H1 (cell line): ENCODE measurements at regions not wholly inside any gene's neighbourhood (a gene's known extent, or its start where the extent isn't known, plus 50 kb on each side); places are given as distances from the start of the nearest gene placed in this dataset.

ENCODE experiments used
- CTCF ChIA-PET: fragments of 300-600 bp; sonication (Branson Sonifier 250); formaldehyde crosslinking; loops from one replicate; lab custom pipeline; 2021; ENCODE audit not compliant: partially characterized antibody; lab: Charles Lee
- POLR2A ChIA-PET: fragments of 300-600 bp; sonication (Branson Sonifier 250); formaldehyde crosslinking; loops from one replicate; lab custom pipeline; 2021; ENCODE audit warnings: inconsistent platforms; ENCODE audit not compliant: partially characterized antibody; lab: Charles Lee
- DNase-seq, 2 experiments: peaks; one replicate each; pipeline versions ENCODE4 v3.0.0 to v3.0.0-alpha.2; 2010 to 2022; ENCODE audit warnings: low spot score in 2 of 2, low read depth in 1 of 2, mixed read lengths in 1 of 2
- FAIRE-seq: peaks from 2 replicates; lab custom pipeline; 2011; peaks lifted over from hg19 to GRCh38; lab: Jason Lieb, UNC
- H2AFZ ChIP-seq: 2 replicates; pipeline ENCODE4 v1.8.1; 2012; ENCODE audit warnings: low read length, inconsistent platforms
- H2AK5ac ChIP-seq: 2 replicates; pipeline ENCODE4 v1.6.1; 2013; ENCODE audit warnings: low read depth, low read length
- H2BK120ac ChIP-seq: replicated peaks from 2 replicates; pipeline ENCODE3; 2013; ENCODE audit warnings: low read depth, low read length, inconsistent platforms
- H2BK12ac ChIP-seq: 2 replicates; pipeline ENCODE4 v1.6.1; 2013; ENCODE audit warnings: low read depth, low read length
- H2BK15ac ChIP-seq: 2 replicates; pipeline ENCODE4 v1.6.1; 2013; ENCODE audit warnings: low read length
- H2BK20ac ChIP-seq: 2 replicates; pipeline ENCODE4 v1.6.1; 2013; ENCODE audit warnings: low read length
- H2BK5ac ChIP-seq: 2 replicates; pipeline ENCODE4 v1.6.1; 2013; ENCODE audit warnings: low read depth, low read length
- H3K14ac ChIP-seq: 2 replicates; pipeline ENCODE4 v1.6.1; 2013; ENCODE audit warnings: inconsistent platforms; ENCODE audit not compliant: insufficient read length
- H3K18ac ChIP-seq: 2 replicates; pipeline ENCODE4 v1.6.1; 2013; ENCODE audit warnings: low read length; ENCODE audit errors: extremely low read depth
- H3K23ac ChIP-seq: 2 replicates; pipeline ENCODE4 v1.6.1; 2013; ENCODE audit warnings: inconsistent platforms; ENCODE audit not compliant: insufficient read length
- H3K23me2 ChIP-seq: 2 replicates; pipeline ENCODE4 v1.6.1; 2013; ENCODE audit warnings: low read depth, low read length
- H3K27ac ChIP-seq: 2 replicates; pipeline ENCODE4 v1.6.1; 2011; ENCODE audit warnings: low read depth, low read length, inconsistent platforms
- H3K27me3 ChIP-seq, 4 experiments: replicated peaks in 1 of 4; 1 replicate in 1 of 4; 2 replicates in 3 of 4; pipeline versions ENCODE4 v1.6.1 to v1.8.1; 2011 to 2013; ENCODE audit warnings: low read length in 3 of 4, mild to moderate bottlenecking in 3 of 4, inconsistent platforms in 2 of 4, mixed read lengths in 2 of 4, moderate library complexity in 1 of 4; ENCODE audit not compliant: control insufficient read depth in 3 of 4, insufficient read depth in 3 of 4; ENCODE audit errors: extremely low read depth in 1 of 4
- H3K36me3 ChIP-seq, 4 experiments: 2 replicates each; pipeline versions ENCODE4 v1.6.1 to v1.8.1; 2011 to 2013; ENCODE audit warnings: mild to moderate bottlenecking in 4 of 4, low read length in 3 of 4, moderate library complexity in 2 of 4, control low read depth in 1 of 4, inconsistent platforms in 1 of 4; ENCODE audit not compliant: insufficient read depth in 4 of 4, control insufficient read depth in 2 of 4
- H3K4ac ChIP-seq: replicated peaks from 2 replicates; pipeline ENCODE3; 2013; ENCODE audit warnings: low read length, low read depth, mixed read lengths, inconsistent platforms; ENCODE audit not compliant: insufficient read length
- H3K4me1 ChIP-seq, 4 experiments: replicated peaks in 1 of 4; 1 replicate in 1 of 4; 2 replicates in 3 of 4; pipeline versions ENCODE4 v1.6.1 to v1.8.1; 2011 to 2013; ENCODE audit warnings: low read length in 3 of 4, inconsistent platforms in 2 of 4, mixed read lengths in 1 of 4; ENCODE audit not compliant: insufficient read depth in 4 of 4, control insufficient read depth in 3 of 4
- H3K4me2 ChIP-seq, 2 experiments: 2 replicates each; pipeline versions ENCODE4 v1.6.1 to v1.8.1; 2011 to 2013; ENCODE audit warnings: low read depth in 2 of 2, low read length in 2 of 2, control low read depth in 1 of 2, inconsistent platforms in 1 of 2, mild to moderate bottlenecking in 1 of 2; ENCODE audit not compliant: insufficient read depth in 1 of 2
- H3K4me3 ChIP-seq, 4 experiments: fragments of 200-600, 300-600 bp in 1 of 4; sonication (generic), shearing (Covaris generic), sonication (Bioruptor Twin) in 1 of 4; 2 replicates each; pipeline versions ENCODE4 v1.5.1 to v1.8.1; 2011 to 2016; ENCODE audit warnings: low read length in 4 of 4, low read depth in 3 of 4, control low read depth in 2 of 4, inconsistent platforms in 2 of 4, mild to moderate bottlenecking in 2 of 4, mixed read lengths in 1 of 4, moderate library complexity in 1 of 4; ENCODE audit not compliant: insufficient read depth in 2 of 4; ENCODE audit errors: extremely low read depth in 1 of 4
- H3K56ac ChIP-seq: replicated peaks from 2 replicates; pipeline ENCODE3; 2013; ENCODE audit warnings: low read depth, mild to moderate bottlenecking, mixed read lengths, low read length, inconsistent platforms; ENCODE audit not compliant: insufficient read length
- H3K79me1 ChIP-seq: 2 replicates; pipeline ENCODE4 v1.6.1; 2013; ENCODE audit warnings: low read depth, low read length, control low read depth
- H3K79me2 ChIP-seq, 2 experiments: 2 replicates each; pipeline versions ENCODE4 v1.6.1 to v1.8.1; 2012 to 2013; ENCODE audit warnings: low read length in 2 of 2, mild to moderate bottlenecking in 2 of 2, inconsistent platforms in 1 of 2; ENCODE audit not compliant: insufficient read depth in 2 of 2, control insufficient read depth in 1 of 2
- H3K9ac ChIP-seq, 4 experiments: replicated peaks in 1 of 4; 1 replicate in 1 of 4; 2 replicates in 3 of 4; pipeline versions ENCODE4 v1.6.1 to v1.8.1; 2011 to 2013; ENCODE audit warnings: low read depth in 3 of 4, low read length in 3 of 4, control low read depth in 2 of 4, mild to moderate bottlenecking in 2 of 4, moderate library complexity in 2 of 4, inconsistent platforms in 1 of 4; ENCODE audit errors: extremely low read depth in 1 of 4
- H3K9me3 ChIP-seq, 2 experiments: 2 replicates each; pipeline versions ENCODE4 v1.6.1 to v1.8.1; 2012 to 2013; ENCODE audit warnings: mild to moderate bottlenecking in 2 of 2, moderate library complexity in 2 of 2, control low read depth in 1 of 2, inconsistent platforms in 1 of 2, low read depth in 1 of 2, low read length in 1 of 2, mixed read lengths in 1 of 2; ENCODE audit not compliant: insufficient read depth in 2 of 2
- H4K20me1 ChIP-seq, 2 experiments: replicated peaks in 1 of 2; 2 replicates each; pipeline versions ENCODE3 to v1.8.1; 2011 to 2013; ENCODE audit warnings: inconsistent platforms in 2 of 2, low read length in 2 of 2, mild to moderate bottlenecking in 1 of 2; ENCODE audit not compliant: insufficient read depth in 2 of 2, control insufficient read depth in 1 of 2
- H4K5ac ChIP-seq: 2 replicates; pipeline ENCODE4 v1.6.1; 2013; ENCODE audit warnings: low read length, low read depth, mixed read lengths, inconsistent platforms; ENCODE audit not compliant: insufficient read length
- H4K8ac ChIP-seq: 2 replicates; pipeline ENCODE4 v1.8.0; 2013; ENCODE audit warnings: mild to moderate bottlenecking, moderate library complexity, low read length, inconsistent platforms; ENCODE audit not compliant: insufficient read depth; ENCODE audit errors: extremely low read depth
- H4K91ac ChIP-seq: replicated peaks from 2 replicates; pipeline ENCODE3; 2013; ENCODE audit warnings: low read length, mixed read lengths, inconsistent platforms; ENCODE audit not compliant: insufficient read length
- CHD1 ChIP-seq: IDR thresholded peaks from 2 replicates; pipeline ENCODE4 v1.6.1; 2012; ENCODE audit warnings: low read depth, low read length, improper control_type of control experiment
- GTF2F1 ChIP-seq: IDR thresholded peaks from 2 replicates; pipeline ENCODE4 v1.6.1; 2012; ENCODE audit warnings: low read depth, low read length, improper control_type of control experiment, borderline replicate concordance
- HDAC6 ChIP-seq: IDR thresholded peaks from one replicate; pipeline ENCODE4 v1.7.1; 2012; ENCODE audit warnings: low read depth, mild to moderate bottlenecking, inconsistent platforms, low read length, moderate library complexity
- MAFK ChIP-seq: IDR thresholded peaks from 2 replicates; pipeline ENCODE4 v1.6.1; 2012; ENCODE audit warnings: low read depth, mild to moderate bottlenecking, improper control_type of control experiment, low read length
- POLR2A ChIP-seq, 2 experiments: IDR thresholded peaks; 1 replicate in 1 of 2; 2 replicates in 1 of 2; pipeline ENCODE4 v1.6.1; 2011; ENCODE audit warnings: low read depth in 2 of 2, low read length in 2 of 2, mild to moderate bottlenecking in 2 of 2; ENCODE audit errors: control extremely low read depth in 1 of 2
- POLR2AphosphoS5 ChIP-seq: IDR thresholded peaks from 2 replicates; pipeline ENCODE4 v1.6.1; 2011; ENCODE audit warnings: low read depth, low read length
- TEAD4 ChIP-seq: IDR thresholded peaks from 2 replicates; pipeline ENCODE4 v1.6.1; 2012; ENCODE audit warnings: low read depth, low read length, inconsistent platforms, mixed read lengths
- YY1 ChIP-seq: IDR thresholded peaks from 2 replicates; pipeline ENCODE4 v1.6.1; 2011; ENCODE audit warnings: low read depth, mild to moderate bottlenecking, low read length
- ZNF274 ChIP-seq: IDR thresholded peaks from 2 replicates; pipeline ENCODE4 v1.7.0; 2012; ENCODE audit warnings: low read length, borderline replicate concordance; ENCODE audit errors: extremely low read depth
- WGBS, 2 experiments: shearing (Covaris generic) in 1 of 2; methylation state at CpG; one replicate each; pipeline versions ENCODE4 v1.1.6 to v1.1.7; 2013 to 2015; ENCODE audit warnings: low lambda C conversion rate in 2 of 2, mixed read lengths in 2 of 2, inconsistent platforms in 1 of 2, low coverage in 1 of 2, missing lambda C conversion rate in 1 of 2; ENCODE audit not compliant: insufficient replicate concordance in 2 of 2, insufficient coverage in 1 of 2, insufficient read length in 1 of 2; ENCODE audit errors: extremely low coverage in 1 of 2, missing lambda C conversion rate in 1 of 2; 5-methylcytosine and 5-hydroxymethylcytosine counted together
- TF ChIP-seq, protein P1 (sequence below), 3 experiments: IDR thresholded peaks; 1 replicate in 2 of 3; 2 replicates in 1 of 3; pipeline versions ENCODE4 v1.5.1 to v1.6.1; 2011; ENCODE audit warnings: low read length in 3 of 3, mild to moderate bottlenecking in 3 of 3, inconsistent platforms in 2 of 3, low read depth in 1 of 3, moderate library complexity in 1 of 3; ENCODE audit not compliant: insufficient read depth in 1 of 3; ENCODE audit errors: control extremely low read depth in 1 of 3

DNA sequence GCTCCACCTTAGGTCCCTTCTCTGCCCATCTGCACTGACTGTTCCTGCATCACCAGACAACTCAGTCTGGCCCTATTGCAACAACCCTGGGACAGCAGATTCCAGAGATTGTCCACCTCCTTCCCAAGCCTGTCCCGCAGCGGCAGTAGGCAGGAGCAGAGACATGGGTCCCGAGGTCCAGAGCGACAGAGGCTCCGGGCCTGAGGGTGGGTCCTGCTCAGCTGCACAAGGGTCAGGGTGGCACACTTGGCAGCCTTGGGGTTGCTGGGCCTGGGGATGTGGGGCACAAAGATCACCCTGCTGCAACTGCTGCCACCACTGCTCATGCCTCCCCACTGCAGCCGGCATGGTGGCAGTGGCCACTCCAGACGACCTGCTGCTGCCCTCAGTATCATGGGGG lies 674.5 kb downstream of the SH3BGRL start:
- Histone ChIP-seq H2BK120ac (no peak overlapping the region), H4K8ac (no peak overlapping the region), H3K4me2 (no peak overlapping the region), H3K36me3 (no peaks in the 10 kb centered on the region), H3K56ac (no peak overlapping the region), H2AFZ (no peak overlapping the region), H3K9me3 (peaks cover 4 to 28% of the 10 kb centered on the region in 2 experiments; a peak in 3 of 4 replicates), H4K20me1 (no peaks in the 10 kb centered on the region), H4K91ac (no peak overlapping the region), H3K23ac (no peak overlapping the region), H3K4me1 (no peaks in the 10 kb centered on the region), H3K27me3 (no peaks in the 10 kb centered on the region), H3K4me3 (no peak overlapping the region), H3K14ac (no peak overlapping the region), H3K23me2 (no peaks in the 10 kb centered on the region), H2BK15ac (no peak overlapping the region), H2BK12ac (no peak overlapping the region), H3K4ac (no peak overlapping the region), H2BK20ac (no peak overlapping the region), H3K79me2 (no peaks in the 10 kb centered on the region), H3K18ac (no peak overlapping the region), H2BK5ac (no peak overlapping the region), H3K9ac (no peak overlapping the region), H3K27ac (no peak overlapping the region), H3K79me1 (no peaks in the 10 kb centered on the region), H4K5ac (no peak overlapping the region), H2AK5ac (no peak overlapping the region)
- DNase-seq (no peak), FAIRE-seq (no peak)
- 87% methylated on average over 7 of the region's 7 CpGs; no CpG with 5 or more reads in 1 of the 2 experiments for WGBS, 2 experiments
- ChIA-PET CTCF (interaction anchor here (1.0 kb wide), 1 partner anchor 23 kb away, joined by 3 read pairs; no protein-coding TSS in a partner anchor), POLR2A (no interaction called here)
- TF ChIP-seq POLR2AphosphoS5 (no peak), TEAD4 (no peak), ZNF274 (no peak), MAFK (no peak), GTF2F1 (no peak), YY1 (no peak), CHD1 (no peak), POLR2A (IDR thresholded peaks at IDR 0.05; ENCODE audit: control extremely low read depth in 1 of 2, low read depth in 2 of 2, low read length in 2 of 2) (no peak), HDAC6 (no peak)
- TF ChIP-seq, protein P1, sequence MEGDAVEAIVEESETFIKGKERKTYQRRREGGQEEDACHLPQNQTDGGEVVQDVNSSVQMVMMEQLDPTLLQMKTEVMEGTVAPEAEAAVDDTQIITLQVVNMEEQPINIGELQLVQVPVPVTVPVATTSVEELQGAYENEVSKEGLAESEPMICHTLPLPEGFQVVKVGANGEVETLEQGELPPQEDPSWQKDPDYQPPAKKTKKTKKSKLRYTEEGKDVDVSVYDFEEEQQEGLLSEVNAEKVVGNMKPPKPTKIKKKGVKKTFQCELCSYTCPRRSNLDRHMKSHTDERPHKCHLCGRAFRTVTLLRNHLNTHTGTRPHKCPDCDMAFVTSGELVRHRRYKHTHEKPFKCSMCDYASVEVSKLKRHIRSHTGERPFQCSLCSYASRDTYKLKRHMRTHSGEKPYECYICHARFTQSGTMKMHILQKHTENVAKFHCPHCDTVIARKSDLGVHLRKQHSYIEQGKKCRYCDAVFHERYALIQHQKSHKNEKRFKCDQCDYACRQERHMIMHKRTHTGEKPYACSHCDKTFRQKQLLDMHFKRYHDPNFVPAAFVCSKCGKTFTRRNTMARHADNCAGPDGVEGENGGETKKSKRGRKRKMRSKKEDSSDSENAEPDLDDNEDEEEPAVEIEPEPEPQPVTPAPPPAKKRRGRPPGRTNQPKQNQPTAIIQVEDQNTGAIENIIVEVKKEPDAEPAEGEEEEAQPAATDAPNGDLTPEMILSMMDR (IDR thresholded peaks at IDR 0.05; ENCODE audit: control extremely low read depth in 1 of 3, insufficient read depth in 1 of 3, low read depth in 1 of 3, low read length in 3 of 3) = no peak
- TF ChIP-seq, all 59 proteins: peak for 0
